ENCODE measurements at regions not wholly inside any gene's neighbourhood (a gene's known extent, or its start where the extent isn't known, plus 50 kb on each side); places are given as distances from the start of the nearest gene placed in this dataset.

GRCh38 chr6:8872589-8872988 lies 437.2 kb upstream of the SLC35B3 start:
- Mint-ChIP-seq H3K4me3 (no peak overlapping the region), H3K9me3 (peaks cover 0 to 2% of the 10 kb centered on the region in 2 donors), H3K27ac (no peak overlapping the region), H3K27me3 (ENCODE audit: low read depth in 2 of 2) (no peaks in the 10 kb centered on the region), H3K36me3 (no peaks in the 10 kb centered on the region), H3K4me1 (no peaks in the 10 kb centered on the region)
- H3K27ac ChIP-seq (ENCODE audit: low read length), result no peak overlapping the region
- H3K4me1 ChIP-seq (ENCODE audit: control insufficient read depth, insufficient read depth, low read length), result no peaks in the 10 kb centered on the region
- H3K36me3 ChIP-seq (ENCODE audit: control insufficient read depth, insufficient read depth, low read length), result no peaks in the 10 kb centered on the region
- intact Hi-C loops (cut with micrococcal nuclease), result no loop called here
- TF ChIP-seq CTCF (IDR thresholded peaks at IDR 0.05), result no peak
- no peak overlapping the region for H3K4me3 ChIP-seq (ENCODE audit: low read length)
- H3K9me3 ChIP-seq (ENCODE audit: control insufficient read depth, insufficient read depth, low read length), result no peaks in the 10 kb centered on the region
- 90% methylated on average over 3 of the region's 3 CpGs for WGBS (ENCODE audit: insufficient coverage)
- DNase-seq (no peak), ATAC-seq (no peak)
- no peaks in the 10 kb centered on the region for H3K27me3 ChIP-seq (ENCODE audit: control insufficient read depth, insufficient read depth, low read length)

GRCh38 chr6:8865451-8865850 lies 430.1 kb upstream of the SLC35B3 start:
- H3K27me3 Mint-ChIP-seq (ENCODE audit: low read depth in 2 of 2), result no peaks in the 10 kb centered on the region
- Histone ChIP-seq H3K4me1 (ENCODE audit: control insufficient read depth, insufficient read depth, low read length) (no peaks in the 10 kb centered on the region), H3K9me3 (ENCODE audit: control insufficient read depth, insufficient read depth, low read length) (no peaks in the 10 kb centered on the region), H3K36me3 (ENCODE audit: control insufficient read depth, insufficient read depth, low read length) (no peaks in the 10 kb centered on the region), H3K27ac (ENCODE audit: low read length) (no peak overlapping the region), H3K4me3 (ENCODE audit: low read length) (no peak overlapping the region), H3K27me3 (ENCODE audit: control insufficient read depth, insufficient read depth, low read length) (no peaks in the 10 kb centered on the region)
- TF ChIP-seq CTCF (IDR thresholded peaks at IDR 0.05), result no peak
- no peak overlapping the region for H3K27ac Mint-ChIP-seq
- DNase-seq, result no peak
- H3K9me3 Mint-ChIP-seq, result peaks cover 0 to 2% of the 10 kb centered on the region in 2 donors
- no peaks in the 10 kb centered on the region for H3K36me3 Mint-ChIP-seq
- H3K4me1 Mint-ChIP-seq, result no peaks in the 10 kb centered on the region
- intact Hi-C loops (cut with micrococcal nuclease), result no loop called here
- no peak overlapping the region for H3K4me3 Mint-ChIP-seq
- ATAC-seq, result no peak
- 66% methylated on average over 3 of the region's 3 CpGs for WGBS (ENCODE audit: insufficient coverage)

- H3K4me1 Mint-ChIP-seq, result no peaks in the 10 kb centered on the region
- H3K27me3 Mint-ChIP-seq (ENCODE audit: low read depth in 2 of 2), result no peaks in the 10 kb centered on the region
- no peak overlapping the region for H3K4me3 Mint-ChIP-seq
These were observed 425.3 kb upstream of the SLC35B3 start for GRCh38 chr6:8860671-8861070.

More at GRCh38 chr6:8860671-8861070, 425.3 kb upstream of the SLC35B3 start:
- H3K27me3 ChIP-seq (ENCODE audit: control insufficient read depth, insufficient read depth, low read length), result no peaks in the 10 kb centered on the region
- intact Hi-C loops (cut with micrococcal nuclease), result no loop called here
- H3K9me3 Mint-ChIP-seq, result peaks cover 0 to 4% of the 10 kb centered on the region in 2 donors
- no peak overlapping the region for H3K27ac ChIP-seq (ENCODE audit: low read length)
- no peaks in the 10 kb centered on the region for H3K4me1 ChIP-seq (ENCODE audit: control insufficient read depth, insufficient read depth, low read length)
- ATAC-seq, result no peak
- H3K36me3 ChIP-seq (ENCODE audit: control insufficient read depth, insufficient read depth, low read length), result no peaks in the 10 kb centered on the region
- no peaks in the 10 kb centered on the region for H3K9me3 ChIP-seq (ENCODE audit: control insufficient read depth, insufficient read depth, low read length)
- no peaks in the 10 kb centered on the region for H3K36me3 Mint-ChIP-seq
- DNase-seq, result no peak
- no peak overlapping the region for H3K4me3 ChIP-seq (ENCODE audit: low read length)
- no peak overlapping the region for H3K27ac Mint-ChIP-seq
- no peak for TF ChIP-seq CTCF (IDR thresholded peaks at IDR 0.05)

Data from natural killer cell (primary cell).